Trophoblast cell (in vitro differentiated cells and primary cell): ENCODE measurements at regions not wholly inside any gene's neighbourhood (a gene's known extent, or its start where the extent isn't known, plus 50 kb on each side); places are given as distances from the start of the nearest gene placed in this dataset.

Experiments used
- DNase-seq, 2 donors: peaks; one replicate each; pipeline ENCODE4 v3.0.0-alpha.2; 2016
- H2AFZ ChIP-seq: 2 replicates; pipeline ENCODE4 v1.6.1; 2013; ENCODE audit warnings: low read length, moderate library complexity, mild to moderate bottlenecking; ENCODE audit not compliant: insufficient read depth, poor library complexity
- H2AK5ac ChIP-seq: 2 replicates; pipeline ENCODE4 v1.6.1; 2013; ENCODE audit warnings: mild to moderate bottlenecking, low read length
- H2BK120ac ChIP-seq: 2 replicates; pipeline ENCODE4 v1.6.1; 2013; ENCODE audit warnings: low read length, mild to moderate bottlenecking, moderate library complexity; ENCODE audit not compliant: insufficient read depth, poor library complexity
- H2BK12ac ChIP-seq: 2 replicates; pipeline ENCODE4 v1.6.1; 2013; ENCODE audit warnings: mild to moderate bottlenecking, low read length, moderate library complexity
- H2BK5ac ChIP-seq: 2 replicates; pipeline ENCODE4 v1.6.1; 2013; ENCODE audit warnings: low read length, low read depth, moderate library complexity, mild to moderate bottlenecking; ENCODE audit not compliant: poor library complexity
- H3K14ac ChIP-seq: 2 replicates; pipeline ENCODE4 v1.6.1; 2013; ENCODE audit warnings: mild to moderate bottlenecking, low read length
- H3K18ac ChIP-seq: 2 replicates; pipeline ENCODE4 v1.6.1; 2013; ENCODE audit warnings: mild to moderate bottlenecking, low read length
- H3K23ac ChIP-seq: 2 replicates; pipeline ENCODE4 v1.6.1; 2013; ENCODE audit warnings: low read length
- H3K27ac ChIP-seq: 2 replicates; pipeline ENCODE4 v1.5.1; 2013; ENCODE audit warnings: low read depth, mild to moderate bottlenecking, inconsistent platforms, low read length, moderate library complexity
- H3K27me3 ChIP-seq: 2 replicates; pipeline ENCODE4 v1.6.1; 2013; ENCODE audit warnings: inconsistent platforms, mild to moderate bottlenecking, low read length, moderate library complexity; ENCODE audit not compliant: insufficient read depth
- H3K36me3 ChIP-seq, 2 experiments: 1 replicate in 1 of 2; 2 replicates in 1 of 2; pipeline ENCODE4 v1.6.1; 2013; ENCODE audit warnings: low read length in 2 of 2, mild to moderate bottlenecking in 2 of 2, moderate library complexity in 1 of 2; ENCODE audit not compliant: insufficient read depth in 2 of 2, control insufficient read depth in 1 of 2
- H3K4ac ChIP-seq: 2 replicates; pipeline ENCODE4 v1.6.1; 2013; ENCODE audit warnings: low read depth, mild to moderate bottlenecking, low read length, moderate library complexity
- H3K4me1 ChIP-seq, 2 experiments: 1 replicate in 1 of 2; 2 replicates in 1 of 2; pipeline ENCODE4 v1.6.1; 2013; ENCODE audit warnings: low read length in 2 of 2, mild to moderate bottlenecking in 2 of 2, moderate library complexity in 1 of 2; ENCODE audit not compliant: insufficient read depth in 2 of 2, control insufficient read depth in 1 of 2
- H3K4me2 ChIP-seq: 2 replicates; pipeline ENCODE4 v1.6.1; 2013; ENCODE audit warnings: inconsistent platforms, mild to moderate bottlenecking, low read length, moderate library complexity
- H3K4me3 ChIP-seq: 2 replicates; pipeline ENCODE4 v1.5.1; 2013; ENCODE audit warnings: mild to moderate bottlenecking, low read depth, low read length, inconsistent platforms
- H3K79me1 ChIP-seq: one replicate; pipeline ENCODE4 v1.6.1; 2013; ENCODE audit warnings: low read length
- H3K79me2 ChIP-seq: 2 replicates; pipeline ENCODE4 v1.6.1; 2013; ENCODE audit warnings: low read length, mild to moderate bottlenecking; ENCODE audit not compliant: control insufficient read depth, insufficient read depth, poor library complexity
- H3K9ac ChIP-seq: 2 replicates; pipeline ENCODE4 v1.6.1; 2013; ENCODE audit warnings: mild to moderate bottlenecking, low read length
- H3K9me3 ChIP-seq: 2 replicates; pipeline ENCODE4 v1.6.1; 2013; ENCODE audit warnings: low read depth, mild to moderate bottlenecking, control low read depth, inconsistent platforms, low read length; ENCODE audit not compliant: insufficient read depth
- H4K12ac ChIP-seq: 2 replicates; pipeline ENCODE4 v1.6.1; 2013; ENCODE audit warnings: low read depth, mild to moderate bottlenecking, low read length, moderate library complexity
- H4K8ac ChIP-seq: 2 replicates; pipeline ENCODE4 v1.6.1; 2013; ENCODE audit warnings: low read depth, mild to moderate bottlenecking, low read length, moderate library complexity
- H4K91ac ChIP-seq: one replicate; pipeline ENCODE4 v1.6.1; 2013; ENCODE audit warnings: low read depth, mild to moderate bottlenecking, low read length, moderate library complexity
- WGBS: extraction: QIAGEN DNeasy Blood & Tissue Kit; methylation state at CpG from one replicate; pipeline ENCODE4 v1.1.7; 2013; ENCODE audit warnings: missing lambda C conversion rate; ENCODE audit not compliant: insufficient read length, insufficient coverage; ENCODE audit errors: extremely low coverage; 5-methylcytosine and 5-hydroxymethylcytosine counted together

DNA sequence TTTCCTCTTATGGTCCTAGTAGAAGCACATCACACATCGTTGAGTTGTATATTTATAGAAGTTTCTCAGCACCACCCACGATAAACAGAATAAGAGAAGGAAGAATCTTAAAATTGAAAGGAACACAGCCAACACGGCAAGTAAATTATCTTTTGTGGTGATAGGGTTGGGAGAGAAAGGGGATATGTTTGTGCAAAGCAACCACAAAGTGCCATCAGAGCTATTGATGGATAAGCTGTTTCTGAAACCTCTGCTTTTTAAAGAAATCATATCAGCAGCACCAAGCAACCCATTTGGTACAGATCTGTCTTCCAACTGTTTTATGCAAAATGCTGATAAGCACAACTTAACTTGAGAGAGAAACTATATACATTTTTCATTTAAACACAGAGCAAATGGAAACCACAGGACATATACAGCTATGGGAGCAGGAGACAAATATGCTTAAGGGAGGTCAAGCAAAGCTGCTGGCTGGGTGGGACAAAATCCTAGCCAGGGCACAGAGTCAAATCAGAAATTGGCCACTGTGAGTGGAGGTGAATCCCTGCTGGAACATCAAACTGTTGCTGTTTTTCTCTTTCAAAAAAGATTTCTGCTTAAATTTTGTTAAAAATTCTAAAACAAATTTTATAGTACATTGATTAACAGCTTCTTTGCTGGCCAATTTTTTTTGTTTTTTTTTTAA, 194.0 kb upstream of the HHIP start:
- no peak overlapping the region for H3K23ac ChIP-seq
- H4K8ac ChIP-seq = no peak overlapping the region
- H4K12ac ChIP-seq = no peak overlapping the region
- no peak overlapping the region for H3K14ac ChIP-seq
- H3K4ac ChIP-seq = no peak overlapping the region
- DNase-seq = no peak
- no peak overlapping the region for H2AFZ ChIP-seq
- no peak overlapping the region for H3K4me3 ChIP-seq
- H2AK5ac ChIP-seq = no peak overlapping the region
- no peaks in the 10 kb centered on the region for H3K79me1 ChIP-seq
- no peak overlapping the region for H2BK120ac ChIP-seq
- no peak overlapping the region for H2BK5ac ChIP-seq
- H4K91ac ChIP-seq = no peak overlapping the region
- H3K18ac ChIP-seq = no peak overlapping the region
- H3K4me1 ChIP-seq = no peaks in the 10 kb centered on the region
- H3K9ac ChIP-seq = no peak overlapping the region
- H3K27ac ChIP-seq = no peak overlapping the region
- no peaks in the 10 kb centered on the region for H3K36me3 ChIP-seq
- no peak overlapping the region for H2BK12ac ChIP-seq
- H3K79me2 ChIP-seq = no peaks in the 10 kb centered on the region
- no peaks in the 10 kb centered on the region for H3K27me3 ChIP-seq
- H3K9me3 ChIP-seq = no peaks in the 10 kb centered on the region
- H3K4me2 ChIP-seq = no peak overlapping the region
- no CpG with 5 or more reads among the region's 3 CpGs for WGBS

GRCh38 chr4:144456196-144456595, 189.8 kb upstream of the HHIP start:
- Histone ChIP-seq H2AFZ (no peak overlapping the region), H3K23ac (no peak overlapping the region), H4K91ac (no peak overlapping the region), H2BK12ac (no peak overlapping the region), H3K18ac (no peak overlapping the region), H3K36me3 (no peaks in the 10 kb centered on the region), H4K12ac (no peak overlapping the region), H3K79me1 (no peaks in the 10 kb centered on the region), H2AK5ac (no peak overlapping the region), H3K4me3 (no peak overlapping the region), H3K4me2 (no peak overlapping the region), H3K27me3 (no peaks in the 10 kb centered on the region), H3K14ac (no peak overlapping the region), H3K4me1 (no peaks in the 10 kb centered on the region), H2BK5ac (no peak overlapping the region), H3K27ac (no peak overlapping the region), H4K8ac (no peak overlapping the region), H3K9ac (no peak overlapping the region), H2BK120ac (no peak overlapping the region), H3K4ac (no peak overlapping the region), H3K79me2 (no peaks in the 10 kb centered on the region), H3K9me3 (no peaks in the 10 kb centered on the region)
- DNase-seq = no peak
- WGBS = no CpG with 5 or more reads among the region's 2 CpGs

DNA sequence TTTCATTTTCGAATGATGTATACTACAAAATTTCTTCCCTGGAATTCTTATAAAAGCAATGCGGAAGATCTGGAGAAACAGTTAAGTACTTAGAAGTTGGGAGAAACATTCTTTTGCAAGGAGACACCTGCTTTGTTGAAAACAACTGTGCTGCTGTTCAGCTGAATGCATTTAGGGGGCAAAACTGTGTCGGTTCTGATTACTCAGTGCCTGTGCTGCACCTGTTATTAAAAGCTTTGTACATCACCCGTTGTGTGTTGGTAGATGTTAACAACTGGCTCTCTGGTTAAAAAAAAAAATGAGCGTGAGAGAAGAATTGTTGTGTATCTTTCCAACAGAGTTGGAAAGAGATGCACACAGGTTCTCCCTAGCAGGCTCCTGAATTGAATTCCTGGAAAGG, 184.1 kb upstream of the HHIP start:
- no peak overlapping the region for H3K18ac ChIP-seq

GRCh38 chr4:144463236-144463635, 182.7 kb upstream of the HHIP start:
- Histone ChIP-seq H2BK12ac (no peak overlapping the region), H2AFZ (no peak overlapping the region), H3K23ac (no peak overlapping the region), H3K4me1 (no peaks in the 10 kb centered on the region), H3K18ac (no peak overlapping the region), H2AK5ac (no peak overlapping the region), H3K14ac (no peak overlapping the region), H3K79me1 (no peaks in the 10 kb centered on the region), H3K9me3 (no peaks in the 10 kb centered on the region), H3K79me2 (no peaks in the 10 kb centered on the region), H3K4ac (no peak overlapping the region), H3K36me3 (no peaks in the 10 kb centered on the region), H3K27me3 (no peaks in the 10 kb centered on the region), H3K9ac (no peak overlapping the region), H4K12ac (no peak overlapping the region), H2BK120ac (no peak overlapping the region), H2BK5ac (no peak overlapping the region), H4K8ac (no peak overlapping the region), H3K27ac (no peak overlapping the region), H3K4me3 (no peak overlapping the region), H3K4me2 (no peak overlapping the region), H4K91ac (no peak overlapping the region)
- WGBS = no CpG with 5 or more reads among the region's 1 CpG
- no peak for DNase-seq

More for the DNA sequence above, 184.1 kb upstream of the HHIP start:
- no peak overlapping the region for H3K23ac ChIP-seq
- H3K4me2 ChIP-seq = no peak overlapping the region
- H3K9ac ChIP-seq = no peak overlapping the region
- no peak overlapping the region for H4K12ac ChIP-seq
- no peak for DNase-seq
- no peak overlapping the region for H2BK5ac ChIP-seq
- no peak overlapping the region for H4K8ac ChIP-seq
- H3K9me3 ChIP-seq = no peaks in the 10 kb centered on the region
- H2BK12ac ChIP-seq = no peak overlapping the region
- no peak overlapping the region for H3K14ac ChIP-seq
- no peak overlapping the region for H3K4me3 ChIP-seq
- no CpG with 5 or more reads among the region's 5 CpGs for WGBS
- H3K4me1 ChIP-seq = no peaks in the 10 kb centered on the region
- H3K27ac ChIP-seq = no peak overlapping the region
- no peaks in the 10 kb centered on the region for H3K79me2 ChIP-seq
- no peak overlapping the region for H2AK5ac ChIP-seq
- H4K91ac ChIP-seq = no peak overlapping the region
- H3K27me3 ChIP-seq = no peaks in the 10 kb centered on the region
- no peak overlapping the region for H3K4ac ChIP-seq
- H2AFZ ChIP-seq = no peak overlapping the region
- H3K36me3 ChIP-seq = no peaks in the 10 kb centered on the region
- no peaks in the 10 kb centered on the region for H3K79me1 ChIP-seq
- H2BK120ac ChIP-seq = no peak overlapping the region
